ENCODE measurements at regions not wholly inside any gene's neighbourhood (a gene's known extent, or its start where the extent isn't known, plus 50 kb on each side); places are given as distances from the start of the nearest gene placed in this dataset.

- TF ChIP-seq CTCF (IDR thresholded peaks at IDR 0.05) (no peak), POLR2AphosphoS5 (IDR thresholded peaks at IDR 0.05) (no peak)
Measured at GRCh38 chr6:3517350-3517749, 60.5 kb upstream of the SLC22A23 start.

Data from esophagus muscularis mucosa (tissue), 3 donors.